GM18858 (cell line): ENCODE measurements at regions not wholly inside any gene's neighbourhood (a gene's known extent, or its start where the extent isn't known, plus 50 kb on each side); places are given as distances from the start of the nearest gene placed in this dataset.
"Not testable (repeated sequence)": the region's sequence is repeated elsewhere in the genome, so short reads cannot be mapped to it uniquely, and the experiment has no call there.

ENCODE experiments used
- ATAC-seq: cut with Tn5 transposase; IDR thresholded peaks from one replicate; pipeline ENCODE4 v1.9.1; 2021; ENCODE audit not compliant: unreplicated experiment

DNA sequence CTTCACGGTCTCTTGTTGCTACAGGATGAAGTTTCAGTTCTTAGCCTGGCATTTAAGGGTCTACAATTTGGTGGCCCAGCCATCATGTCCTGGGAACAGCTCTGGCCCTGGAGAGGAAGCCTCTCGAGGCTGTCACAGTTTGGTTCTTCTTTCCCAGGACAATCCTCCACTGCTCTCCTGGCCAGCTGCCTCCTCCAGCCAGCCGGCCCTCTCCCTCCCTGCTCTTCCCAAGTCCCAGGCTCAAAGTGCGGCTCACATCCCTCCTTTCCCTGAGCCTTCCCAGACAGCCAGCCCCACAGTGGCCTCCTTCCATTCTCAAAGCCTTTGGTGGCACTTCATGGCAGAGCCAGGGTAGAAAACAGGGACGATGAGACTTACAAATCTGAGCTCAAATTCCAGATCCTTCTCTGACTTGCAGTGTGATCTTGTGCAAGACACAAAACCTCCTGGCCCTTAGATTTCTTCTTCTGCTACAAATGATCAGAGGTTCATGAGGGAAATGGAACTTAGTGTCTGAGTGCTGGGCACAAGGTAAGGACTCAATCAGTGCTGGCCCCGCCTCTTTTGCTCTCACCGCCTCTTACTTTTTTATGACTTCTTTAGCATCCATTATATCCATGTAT, 223.8 kb upstream of the ECI2 start:
- no peak for ATAC-seq

DNA sequence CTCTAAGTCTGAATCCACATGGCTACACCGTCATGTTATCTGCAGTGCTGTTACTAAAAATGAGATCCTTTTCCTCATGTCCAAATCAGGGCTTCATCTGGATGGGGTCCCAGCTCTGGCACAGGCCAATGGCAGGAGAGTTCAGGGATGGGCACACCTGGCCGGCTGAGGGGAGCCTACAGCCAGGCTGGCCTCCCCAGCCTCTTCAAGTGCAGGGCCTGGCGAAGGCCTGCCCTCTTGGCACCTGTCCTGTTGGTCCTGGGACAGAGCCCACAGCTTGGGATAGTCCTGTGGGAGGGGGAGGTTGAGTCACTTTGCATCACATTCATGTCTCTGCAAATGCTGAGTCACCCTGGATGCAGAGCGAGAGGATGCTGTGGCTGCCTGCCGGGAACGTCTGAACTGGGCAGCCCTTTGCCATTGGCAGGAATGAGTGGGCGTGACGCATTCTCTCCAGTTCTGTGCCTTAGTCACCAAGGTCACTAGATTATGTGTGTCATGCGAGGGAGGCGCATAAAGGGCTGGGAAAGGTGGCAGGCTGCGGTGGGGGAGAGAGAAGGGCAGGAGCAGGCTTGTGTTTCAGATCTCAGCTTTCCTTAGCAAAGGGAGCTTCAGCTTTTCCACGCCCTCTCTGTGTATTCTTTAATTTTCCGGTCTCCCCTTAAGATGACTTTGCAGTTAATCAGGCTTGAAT, 223.2 kb upstream of the ECI2 start:
- no peak for ATAC-seq

DNA sequence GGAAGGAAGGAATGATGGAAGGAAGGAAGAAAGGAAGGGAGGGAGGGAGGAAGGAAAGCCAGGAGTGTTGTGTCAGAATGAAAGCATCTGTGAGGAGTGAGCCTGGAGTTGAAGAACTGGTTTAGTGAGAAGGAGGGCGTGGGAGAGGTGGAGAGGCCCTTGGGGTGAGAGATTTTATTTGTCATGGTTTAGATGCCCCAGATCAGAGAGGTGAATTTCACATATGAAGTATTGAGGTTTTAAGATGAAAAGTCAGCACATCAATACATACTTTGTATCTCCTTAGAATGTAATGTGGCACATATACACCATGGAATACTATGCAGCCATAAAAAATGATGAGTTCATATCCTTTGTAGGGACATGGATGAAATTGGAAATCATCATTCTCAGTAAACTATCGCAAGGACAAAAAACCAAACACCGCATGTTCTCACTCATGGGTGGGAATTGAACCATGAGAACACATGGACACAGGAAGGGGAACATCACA, 222.3 kb upstream of the ECI2 start:
- not testable (repeated sequence) for ATAC-seq

DNA sequence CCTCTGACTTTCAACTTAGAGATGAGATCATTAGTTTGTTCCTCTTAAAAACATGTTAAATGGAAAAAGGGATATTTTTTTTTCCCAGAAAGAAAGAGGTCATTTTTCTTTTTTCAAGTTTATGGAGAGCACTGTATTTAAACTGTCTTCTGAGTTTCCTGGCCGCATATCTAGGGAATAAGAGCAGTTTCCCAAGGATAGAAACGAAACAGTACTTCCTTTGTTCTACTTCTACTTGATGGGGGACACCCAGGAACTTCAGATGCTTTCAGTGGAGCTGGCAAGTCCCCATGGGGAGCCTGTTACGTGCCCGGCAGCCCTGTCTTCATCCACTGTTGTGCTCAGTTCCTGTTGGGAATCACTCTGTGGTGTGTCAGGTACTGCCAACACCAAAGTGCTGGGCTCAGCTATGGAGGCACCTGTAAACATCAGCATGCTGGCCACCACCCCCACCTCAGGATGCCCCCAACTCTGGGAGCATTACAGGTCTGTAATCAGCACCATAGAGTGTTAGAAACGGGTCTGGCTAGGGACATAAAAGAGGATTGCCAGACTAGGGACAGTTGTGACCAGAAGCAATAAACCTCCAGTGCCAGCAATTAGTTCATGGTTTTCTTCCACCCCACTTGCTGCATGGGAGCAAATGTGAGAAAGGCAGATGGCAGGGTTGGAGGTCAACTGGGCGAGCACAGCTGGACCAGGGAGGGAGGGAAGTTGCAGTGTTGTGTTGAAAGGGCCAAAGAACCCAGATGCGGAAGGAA, 221.7 kb upstream of the ECI2 start:
- ATAC-seq: no peak

DNA sequence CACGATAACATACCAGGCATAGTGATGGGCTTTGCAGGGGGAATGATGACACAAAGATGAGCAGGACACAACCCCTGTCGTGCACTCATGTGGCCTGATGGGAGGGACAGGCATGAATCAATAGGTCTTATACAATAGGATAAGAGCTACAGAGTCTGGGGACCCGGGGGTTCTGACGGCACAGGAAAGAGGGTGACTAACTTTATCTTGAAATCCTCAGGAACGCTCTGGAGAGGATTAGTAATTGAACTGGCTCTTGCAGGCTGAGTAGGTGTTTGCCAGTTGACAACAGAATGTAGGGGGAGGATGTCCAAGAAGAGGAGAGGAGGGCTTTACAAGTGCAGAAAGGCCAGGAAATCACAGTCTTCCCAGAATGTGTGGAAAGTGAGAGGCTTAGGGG, 219.9 kb upstream of the ECI2 start:
- ATAC-seq: no peak

DNA sequence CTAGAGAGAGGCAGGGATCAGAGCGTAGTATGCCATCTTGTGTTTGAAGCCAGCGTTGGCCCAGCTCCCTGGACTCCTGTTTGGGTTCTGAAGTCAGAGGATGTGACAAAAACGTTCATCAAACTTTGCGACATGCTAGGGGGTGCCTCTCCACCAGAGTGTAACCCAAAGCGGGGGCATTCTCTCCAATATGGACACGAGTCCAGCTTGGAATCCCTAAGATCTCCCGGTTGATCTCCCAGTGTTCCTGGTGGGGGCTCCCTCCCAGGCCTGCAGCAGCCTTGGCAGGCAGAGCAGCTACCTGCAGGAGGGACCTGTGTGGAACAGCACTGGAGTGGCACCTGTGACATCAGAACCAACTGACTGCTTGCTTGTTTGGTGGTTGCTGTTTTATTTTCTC, 218.8 kb upstream of the ECI2 start:
- ATAC-seq: no peak

DNA sequence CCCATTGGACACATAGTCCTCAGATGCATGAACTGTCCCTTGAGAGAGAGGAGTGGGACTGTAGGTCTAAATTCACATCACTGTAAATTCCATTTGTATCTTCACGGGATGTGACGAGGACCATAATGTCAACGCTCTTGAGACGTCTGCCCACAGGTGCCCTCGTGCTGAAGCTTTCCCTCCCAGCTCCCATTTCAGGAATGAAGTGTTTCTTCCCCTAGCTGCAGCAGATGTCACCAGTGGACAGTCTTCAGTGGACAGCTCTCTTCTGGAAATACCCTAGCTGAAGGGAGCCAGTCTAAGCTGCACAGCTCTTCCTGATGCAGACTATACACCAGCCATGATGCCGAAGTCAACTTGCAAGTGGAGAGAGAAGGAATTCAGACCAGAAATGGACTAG, 217.4 kb upstream of the ECI2 start:
- no peak for ATAC-seq

DNA sequence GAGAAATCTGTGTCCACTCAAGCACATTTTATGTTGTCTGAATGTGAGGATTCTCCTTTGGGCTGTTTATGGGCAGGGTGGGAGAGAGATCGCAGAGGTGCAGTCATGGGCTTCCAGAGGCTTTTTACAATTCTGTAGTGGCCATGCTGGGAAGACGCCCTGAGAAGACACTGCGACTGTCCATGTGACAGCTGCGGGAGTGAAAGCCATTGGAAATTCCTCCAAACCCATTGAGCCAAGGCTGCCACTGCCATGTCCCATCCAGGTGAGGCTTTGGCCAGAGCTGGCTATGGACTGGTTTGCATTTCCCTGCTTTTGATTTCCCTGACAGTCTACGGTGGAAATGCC, 216.9 kb upstream of the ECI2 start:
- ATAC-seq: no peak

DNA sequence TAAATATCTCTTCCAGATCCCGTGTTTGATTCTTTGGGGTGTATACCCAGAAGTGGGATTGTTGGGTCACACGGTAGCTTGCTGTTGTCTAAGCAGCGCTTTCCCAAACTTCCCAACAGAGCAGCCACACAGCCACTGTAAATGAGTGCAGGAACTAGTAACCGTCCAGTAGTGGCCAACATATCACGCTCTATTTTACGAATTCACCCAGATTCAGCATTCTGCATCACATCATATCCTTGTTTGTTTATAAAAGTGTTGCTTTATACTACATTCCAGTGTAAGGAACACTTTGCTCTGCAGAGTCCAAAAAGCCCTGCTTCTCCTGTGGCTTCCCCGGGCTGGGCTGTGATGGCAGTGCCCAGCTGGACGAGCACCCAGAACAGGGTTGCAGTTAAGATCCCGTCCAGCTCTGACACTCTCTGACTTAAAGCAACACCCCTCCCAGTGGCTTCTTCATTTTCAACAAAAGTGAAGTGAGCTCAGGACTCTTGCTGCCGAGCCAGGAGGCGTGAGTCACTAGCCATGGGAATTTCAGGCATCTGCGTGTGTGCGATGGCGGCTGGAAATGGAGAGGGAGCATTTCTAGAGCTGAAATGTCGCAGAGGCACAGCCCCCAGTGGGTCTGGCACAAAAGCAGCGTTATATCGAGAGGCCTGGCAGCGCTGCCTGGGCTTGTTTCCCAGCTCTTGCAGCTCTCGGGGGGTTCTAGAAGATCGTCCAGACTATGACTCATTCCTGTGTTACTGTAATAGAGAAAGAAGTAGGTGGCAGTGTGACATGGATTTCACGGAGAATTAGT, 216.3 kb upstream of the ECI2 start:
- no peak for ATAC-seq

DNA sequence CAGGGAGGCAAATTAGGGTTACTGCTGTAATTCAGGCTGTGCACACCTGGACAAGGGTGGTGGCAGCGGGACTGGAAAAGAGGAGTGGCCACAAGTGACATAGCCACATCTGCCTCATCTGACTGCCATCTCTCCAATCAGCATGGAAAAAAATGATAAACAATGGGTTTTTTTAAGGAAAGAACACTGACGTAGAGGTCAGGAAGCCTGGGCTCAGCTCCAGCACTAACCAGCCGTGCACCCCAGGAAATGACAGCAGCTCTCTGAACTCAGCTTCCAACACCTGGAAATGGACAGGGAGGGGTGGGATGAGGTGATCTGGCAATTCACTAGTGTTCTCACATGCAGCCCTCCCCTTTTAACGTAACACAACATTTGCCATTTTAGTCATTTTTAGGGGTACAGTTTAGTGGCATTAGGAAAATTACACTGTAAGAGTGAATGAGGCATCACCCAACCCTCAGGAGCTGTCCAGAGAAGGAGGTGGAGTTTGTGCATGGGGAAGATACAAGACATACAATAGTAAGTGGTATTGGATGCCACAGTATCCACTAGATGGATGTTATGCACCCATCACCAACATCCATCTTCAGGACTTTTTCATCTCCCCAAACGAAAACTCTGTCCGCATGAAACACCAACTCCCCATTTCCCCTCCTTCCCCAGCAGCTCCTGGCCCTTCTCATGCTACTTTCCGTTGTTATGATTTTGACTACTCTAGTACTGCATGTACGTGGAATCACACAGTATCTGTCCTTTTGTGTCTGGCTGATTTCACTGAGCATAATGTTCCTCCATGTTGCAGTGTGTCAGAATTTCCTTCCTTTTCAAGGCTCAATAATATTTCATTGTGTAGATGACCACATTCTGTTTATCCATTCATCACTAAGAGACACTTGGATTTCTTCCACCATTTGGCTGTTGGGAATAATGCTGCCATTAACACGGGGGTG, 215.5 kb upstream of the ECI2 start:
- ATAC-seq: no peak

DNA sequence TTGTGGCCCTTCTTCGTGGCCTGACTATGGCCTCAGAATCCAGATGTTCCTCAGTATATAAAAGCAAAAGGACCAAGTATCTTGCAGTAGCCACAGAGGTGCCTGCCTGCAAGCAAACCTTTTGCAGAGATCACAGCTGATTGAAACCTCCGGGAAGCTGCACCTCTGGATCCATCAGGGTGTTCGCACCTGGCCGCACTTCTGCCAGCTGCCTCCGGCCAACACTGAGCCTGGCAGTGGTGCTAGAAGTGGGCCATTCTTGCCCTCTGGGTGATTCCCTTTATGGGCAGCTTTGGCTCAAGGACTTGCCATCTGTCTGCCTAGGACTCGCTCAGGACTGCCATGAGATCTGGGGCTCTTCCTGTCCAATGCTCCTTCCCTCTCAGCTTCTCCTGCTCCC, 214.6 kb upstream of the ECI2 start:
- no peak for ATAC-seq

DNA sequence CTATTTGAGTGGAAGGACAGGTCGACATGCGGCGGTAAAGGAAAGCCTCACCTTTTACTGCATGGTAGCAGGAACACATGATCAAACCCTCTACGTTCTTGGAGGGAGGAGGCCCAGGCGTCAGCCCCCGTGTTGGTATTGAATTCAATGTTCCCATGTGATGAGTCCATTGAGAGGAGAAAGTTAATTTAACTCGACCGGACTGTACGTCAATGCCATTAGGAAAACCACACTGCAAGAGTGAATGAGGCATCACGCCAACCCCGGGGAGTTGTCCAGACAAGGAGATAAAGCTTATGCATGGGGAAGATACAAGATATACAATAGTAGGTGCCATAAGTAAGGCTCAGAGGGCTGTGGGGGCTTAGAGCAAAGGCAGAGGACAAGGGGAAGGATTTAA, 213.9 kb upstream of the ECI2 start:
- ATAC-seq: no peak

DNA sequence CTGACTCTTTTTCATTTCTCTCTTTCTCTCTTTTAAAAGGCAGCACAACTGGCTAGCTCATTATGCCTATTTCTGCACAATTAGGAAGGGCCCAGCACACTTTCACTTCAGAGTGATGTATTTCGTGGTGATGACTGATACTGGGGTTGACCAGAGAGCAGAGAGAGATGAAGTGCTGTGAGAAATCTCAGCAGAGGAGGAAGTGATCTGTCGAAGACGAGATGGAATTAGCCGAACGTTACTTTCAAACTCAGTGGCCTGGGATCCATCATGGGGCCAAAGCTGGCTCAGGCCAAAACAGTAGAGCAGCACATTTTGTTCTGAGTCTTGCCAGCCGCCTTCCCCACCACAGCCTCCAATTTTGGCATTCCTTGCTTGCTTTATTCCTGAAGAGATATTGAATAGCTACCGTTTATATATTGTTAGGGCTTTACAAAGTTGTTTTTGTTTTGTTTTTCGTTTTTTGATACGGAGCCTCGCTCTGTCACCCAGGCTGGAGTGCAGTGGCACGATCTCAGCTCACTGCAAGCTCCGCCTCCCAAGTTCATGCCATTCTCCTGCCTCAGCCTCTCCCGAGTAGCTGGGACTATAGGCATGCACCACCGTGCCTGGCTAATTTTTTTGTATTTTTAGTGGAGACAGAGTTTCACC, 213.2 kb upstream of the ECI2 start:
- peak; percentile 88 for ATAC-seq

DNA sequence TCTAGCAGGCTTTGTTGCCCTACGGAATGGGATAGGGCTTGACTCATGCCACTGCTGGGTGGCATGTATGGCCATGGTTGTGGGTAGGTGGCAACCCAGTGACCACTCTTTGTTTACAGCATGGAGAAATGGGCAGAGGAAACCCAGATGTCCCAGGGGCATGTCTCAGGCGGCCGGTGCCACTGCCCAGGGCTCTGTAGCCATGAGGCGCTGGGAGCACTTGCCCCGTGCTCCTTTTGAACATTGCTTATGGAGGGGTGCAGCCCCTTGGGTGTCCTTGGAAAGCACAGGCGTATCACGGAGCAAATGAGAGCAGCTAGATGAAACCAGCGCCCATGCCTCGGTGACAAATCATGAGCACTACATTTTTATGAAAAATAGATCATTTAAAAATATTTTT, 212.5 kb upstream of the ECI2 start:
- ATAC-seq: no peak

DNA sequence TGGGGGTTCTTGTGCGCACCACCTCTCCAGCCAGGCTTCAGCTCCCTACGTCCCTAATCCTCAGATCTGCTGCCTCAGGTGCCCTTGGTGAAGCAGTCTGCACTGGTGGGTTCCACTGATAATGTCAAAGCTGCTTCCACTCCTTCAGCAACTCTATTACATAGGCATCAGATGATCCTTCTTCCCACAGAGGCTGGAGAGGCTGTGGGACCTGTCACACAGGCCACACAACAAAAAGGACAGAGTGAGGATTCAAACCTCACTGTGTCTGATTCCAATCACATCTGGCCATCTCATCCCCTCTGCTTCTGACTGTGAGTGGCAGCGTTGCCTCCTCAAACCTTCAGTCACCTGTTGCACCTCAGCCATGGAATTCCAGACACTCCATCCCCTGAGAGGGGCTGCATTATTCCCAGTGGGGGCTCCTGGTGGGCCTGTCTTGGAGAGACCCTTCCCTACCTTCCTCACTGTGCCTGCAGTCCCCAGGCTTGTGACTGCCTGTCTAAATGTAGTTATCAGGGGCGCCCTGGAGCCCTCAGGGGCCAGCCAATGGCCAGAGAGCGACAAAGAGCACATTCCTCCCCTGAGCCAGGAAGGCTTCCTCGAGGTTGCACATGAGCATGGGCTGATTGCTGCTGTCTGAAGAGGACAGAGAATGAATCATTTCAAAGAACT, 211.4 kb upstream of the ECI2 start:
- ATAC-seq: no peak

DNA sequence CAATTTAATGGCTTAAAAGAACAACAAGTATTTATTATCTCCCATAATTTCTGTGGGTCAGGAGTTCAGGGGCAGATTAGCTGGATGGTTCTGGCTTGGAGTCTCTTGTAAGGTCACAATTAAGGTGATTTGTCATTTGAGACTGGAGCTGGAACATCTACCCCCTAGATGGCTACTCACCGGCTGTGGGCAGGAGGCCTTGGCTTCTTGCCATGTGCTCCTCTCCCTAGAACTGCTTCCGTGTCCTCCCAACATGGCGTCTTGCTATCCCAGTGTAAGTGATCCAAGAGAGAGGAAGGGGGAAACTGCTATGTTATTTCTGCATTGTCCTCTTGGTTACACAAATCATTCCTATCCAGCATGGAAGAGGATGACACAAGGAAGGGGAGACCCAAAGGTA, 210.2 kb upstream of the ECI2 start:
- no peak for ATAC-seq

DNA sequence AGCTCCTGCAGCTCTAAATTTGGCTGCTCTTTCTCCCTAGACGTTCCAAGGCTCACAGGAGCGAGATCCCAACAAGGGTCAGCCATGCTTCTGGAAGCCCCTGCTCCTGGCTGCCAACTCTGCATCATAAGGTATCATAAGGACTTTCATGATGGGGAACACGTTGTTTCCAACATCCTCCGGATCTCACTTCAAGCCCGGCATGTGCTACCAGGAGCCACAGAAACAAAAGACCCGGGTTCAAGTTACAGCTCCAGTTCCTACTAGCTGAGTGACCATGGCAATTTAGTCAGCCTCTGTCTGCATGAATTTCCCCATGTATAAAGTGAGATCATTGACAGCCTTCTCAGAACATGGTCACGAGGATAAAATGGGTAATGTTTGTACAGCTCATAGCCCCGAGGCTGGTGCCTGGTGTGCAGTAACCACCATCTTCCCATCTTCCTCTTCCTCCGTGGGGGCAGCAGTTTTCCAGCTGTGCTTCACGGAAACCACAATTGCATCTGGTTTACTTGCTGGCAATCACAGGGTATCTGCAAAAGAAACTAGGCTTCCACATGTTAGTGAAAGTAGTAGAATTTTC, 209.0 kb upstream of the ECI2 start:
- no peak for ATAC-seq

DNA sequence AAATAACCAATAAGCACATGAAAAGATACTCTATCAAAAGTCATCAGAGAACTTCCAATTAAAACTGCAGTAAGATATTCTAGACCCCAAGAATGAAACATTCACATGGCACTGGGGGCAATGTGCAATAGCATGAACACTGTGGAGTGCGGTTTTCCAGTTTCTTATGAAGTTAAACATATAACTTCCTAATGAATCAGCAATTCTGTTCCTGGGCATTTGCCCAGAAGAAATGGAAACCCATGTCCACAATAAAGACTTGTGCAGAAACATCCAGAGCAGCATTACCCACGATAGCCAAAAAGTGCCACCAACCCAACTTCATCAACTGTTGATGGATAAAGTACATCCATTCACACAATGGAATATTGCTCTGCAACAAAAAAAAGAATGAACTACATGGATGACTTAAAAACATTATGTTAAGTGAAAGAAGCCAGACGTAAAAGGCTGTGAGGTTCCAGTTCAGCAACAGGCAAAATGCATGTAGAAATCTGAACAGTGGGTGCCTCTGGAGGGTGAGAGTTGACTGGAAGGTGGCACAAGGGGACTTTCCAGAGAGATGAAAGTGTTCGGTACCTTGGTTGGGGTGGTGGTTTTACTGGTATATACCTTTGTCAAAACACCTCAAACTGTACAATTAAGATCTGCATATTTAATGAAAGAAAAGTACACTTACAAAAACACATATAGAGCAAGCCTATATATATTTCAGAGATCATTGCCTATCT, 207.2 kb upstream of the ECI2 start:
- no peak for ATAC-seq
